ENCODE measurements at regions not wholly inside any gene's neighbourhood (a gene's known extent, or its start where the extent isn't known, plus 50 kb on each side); places are given as distances from the start of the nearest gene placed in this dataset.

- no peak for DNase-seq
Measured at GRCh38 chr7:31456646-31457368, 57.1 kb upstream of the ITPRID1 start.

- DNase-seq: no peak
Measured at GRCh38 chr7:31457551-31457950, 56.3 kb upstream of the ITPRID1 start.

- DNase-seq: no peak
Measured at GRCh38 chr7:31458203-31458602, 55.7 kb upstream of the ITPRID1 start.

GRCh38 chr7:31462636-31463035 is 51.3 kb upstream of the ITPRID1 start:
- DNase-seq: no peak
